ENCODE measurements at regions not wholly inside any gene's neighbourhood (a gene's known extent, or its start where the extent isn't known, plus 50 kb on each side); places are given as distances from the start of the nearest gene placed in this dataset.

- TF ChIP-seq, protein P1, sequence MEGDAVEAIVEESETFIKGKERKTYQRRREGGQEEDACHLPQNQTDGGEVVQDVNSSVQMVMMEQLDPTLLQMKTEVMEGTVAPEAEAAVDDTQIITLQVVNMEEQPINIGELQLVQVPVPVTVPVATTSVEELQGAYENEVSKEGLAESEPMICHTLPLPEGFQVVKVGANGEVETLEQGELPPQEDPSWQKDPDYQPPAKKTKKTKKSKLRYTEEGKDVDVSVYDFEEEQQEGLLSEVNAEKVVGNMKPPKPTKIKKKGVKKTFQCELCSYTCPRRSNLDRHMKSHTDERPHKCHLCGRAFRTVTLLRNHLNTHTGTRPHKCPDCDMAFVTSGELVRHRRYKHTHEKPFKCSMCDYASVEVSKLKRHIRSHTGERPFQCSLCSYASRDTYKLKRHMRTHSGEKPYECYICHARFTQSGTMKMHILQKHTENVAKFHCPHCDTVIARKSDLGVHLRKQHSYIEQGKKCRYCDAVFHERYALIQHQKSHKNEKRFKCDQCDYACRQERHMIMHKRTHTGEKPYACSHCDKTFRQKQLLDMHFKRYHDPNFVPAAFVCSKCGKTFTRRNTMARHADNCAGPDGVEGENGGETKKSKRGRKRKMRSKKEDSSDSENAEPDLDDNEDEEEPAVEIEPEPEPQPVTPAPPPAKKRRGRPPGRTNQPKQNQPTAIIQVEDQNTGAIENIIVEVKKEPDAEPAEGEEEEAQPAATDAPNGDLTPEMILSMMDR (conservative IDR thresholded peaks at IDR 0.05; ENCODE audit: low read length) = no peak
- no peak for TF ChIP-seq EZH2phosphoT487 (IDR thresholded peaks at IDR 0.05; ENCODE audit: borderline replicate concordance, low read depth, low read length)
Measured at GRCh38 chr2:155930312-155930711, 402.2 kb downstream of the NR4A2 start.
